ENCODE measurements at regions not wholly inside any gene's neighbourhood (a gene's known extent, or its start where the extent isn't known, plus 50 kb on each side); places are given as distances from the start of the nearest gene placed in this dataset.

DNA sequence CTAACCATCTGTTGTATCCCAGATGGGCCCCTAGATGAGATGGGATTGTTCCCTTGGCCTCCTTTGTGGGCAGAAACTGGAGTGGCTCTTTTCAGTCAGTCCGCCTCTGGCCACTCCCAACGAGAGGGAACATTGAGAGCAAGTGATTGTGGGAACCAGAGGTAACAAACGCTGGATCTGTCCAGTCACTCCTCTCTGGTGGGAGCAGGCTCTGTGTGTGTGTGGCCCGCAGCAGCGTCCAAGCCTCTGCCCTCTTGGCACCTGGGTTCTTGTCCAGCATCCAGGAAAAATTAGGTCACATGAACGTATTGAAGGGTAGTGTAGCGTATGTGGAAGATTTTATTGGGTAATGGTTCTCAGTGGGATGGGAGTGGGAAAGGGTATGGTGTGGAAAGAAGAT is 101.9 kb upstream of the COX10 start:
- TF ChIP-seq ZBTB7A (IDR thresholded peaks at IDR 0.05; ENCODE audit: low read depth) (no peak), MAX (IDR thresholded peaks at IDR 0.05) (no peak), USF1 (IDR thresholded peaks at IDR 0.05) (no peak), RAD21 (IDR thresholded peaks at IDR 0.05; ENCODE audit: low read depth) (no peak), EP300 (IDR thresholded peaks at IDR 0.05; ENCODE audit: borderline replicate concordance) (no peak)
